ENCODE measurements at regions not wholly inside any gene's neighbourhood (a gene's known extent, or its start where the extent isn't known, plus 50 kb on each side); places are given as distances from the start of the nearest gene placed in this dataset.

- Histone ChIP-seq H3K4me3 (ENCODE audit: low read depth, low read length) (no peak overlapping the region), H3K27ac (no peak overlapping the region), H3K36me3 (replicated peaks) (no peaks in the 10 kb centered on the region), H3K27me3 (replicated peaks) (no peaks in the 10 kb centered on the region)
- no peak for TF ChIP-seq CTCF (IDR thresholded peaks at IDR 0.05; ENCODE audit: low read depth, low read length, missing control alignments)
- in situ Hi-C loops (cut with HindIII; ENCODE audit: low pct_ligation_motif_present, low sequenced_read_pairs), result no loop called here
- no peak for DNase-seq
Measured at GRCh38 chr2:118350621-118351020, 262.4 kb downstream of the INSIG2 start.

- Histone ChIP-seq H3K27me3 (replicated peaks) (no peaks in the 10 kb centered on the region), H3K27ac (no peak overlapping the region), H3K4me3 (ENCODE audit: low read depth, low read length) (no peak overlapping the region), H3K36me3 (replicated peaks) (no peaks in the 10 kb centered on the region)
- DNase-seq, result no peak
- in situ Hi-C loops (cut with HindIII; ENCODE audit: low pct_ligation_motif_present, low sequenced_read_pairs), result no loop called here
- TF ChIP-seq CTCF (IDR thresholded peaks at IDR 0.05; ENCODE audit: low read depth, low read length, missing control alignments), result no peak
Measured at GRCh38 chr2:118349365-118349764, 261.1 kb downstream of the INSIG2 start.

DNA sequence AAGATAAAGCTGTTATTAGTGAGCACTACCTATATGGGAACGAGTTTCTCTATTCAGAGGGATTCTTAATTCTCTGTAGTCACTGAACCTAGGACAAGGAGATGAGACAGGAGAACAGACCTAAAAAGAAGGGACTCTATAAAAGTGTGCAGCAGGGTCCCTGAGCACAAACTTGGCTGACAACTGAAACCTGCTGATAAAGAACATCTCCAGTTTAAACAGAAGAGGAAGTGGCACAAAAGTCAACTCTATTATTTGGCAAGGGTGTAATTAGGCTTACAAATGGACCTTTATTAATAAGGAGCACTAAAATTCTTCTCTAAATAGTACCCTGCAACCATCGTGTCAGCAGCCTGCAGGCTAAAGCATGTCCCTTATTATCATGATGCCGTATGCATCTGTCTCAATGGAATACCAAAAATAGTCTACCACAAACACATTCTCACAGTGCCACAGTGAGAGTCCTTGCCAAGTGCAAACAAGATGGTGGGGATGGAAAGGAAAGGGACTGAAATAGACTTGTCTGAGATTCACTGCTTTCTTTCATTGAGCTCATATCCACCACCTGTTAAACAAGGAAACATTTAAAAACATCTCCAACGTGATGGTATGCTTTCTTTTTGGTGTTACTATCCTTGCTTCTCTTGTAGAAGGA is 260.2 kb downstream of the INSIG2 start:
- in situ Hi-C loops (cut with HindIII; ENCODE audit: low pct_ligation_motif_present, low sequenced_read_pairs), result no loop called here

DNA sequence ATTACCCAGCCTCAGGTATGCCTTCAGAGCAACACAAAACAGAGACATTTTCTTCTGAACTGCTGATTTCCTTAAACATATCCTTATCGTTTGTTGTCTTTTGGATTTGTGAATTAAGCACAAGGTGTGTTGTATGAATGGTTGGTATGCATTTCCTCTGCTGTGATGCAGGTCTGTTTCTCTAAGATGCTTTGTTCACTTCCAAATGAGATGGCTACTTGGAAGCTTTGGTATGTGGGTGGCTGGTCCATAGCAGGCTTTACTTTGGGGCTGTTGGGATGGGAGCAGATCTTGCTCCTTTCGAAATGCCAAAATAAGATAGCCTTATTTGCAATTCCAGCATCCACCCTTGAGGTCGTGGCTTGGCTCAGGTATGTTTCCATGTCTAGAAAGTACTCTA is 257.2 kb downstream of the INSIG2 start:
- in situ Hi-C loops (cut with HindIII; ENCODE audit: low pct_ligation_motif_present, low sequenced_read_pairs), result no loop called here
- DNase-seq, result no peak
- no peaks in the 10 kb centered on the region for H3K27me3 ChIP-seq (replicated peaks)
- TF ChIP-seq CTCF (IDR thresholded peaks at IDR 0.05; ENCODE audit: low read depth, low read length, missing control alignments), result no peak
- no peak overlapping the region for H3K27ac ChIP-seq
- no peaks in the 10 kb centered on the region for H3K36me3 ChIP-seq (replicated peaks)
- H3K4me3 ChIP-seq (ENCODE audit: low read depth, low read length), result no peak overlapping the region

More for the DNA sequence above, 260.2 kb downstream of the INSIG2 start:
- Histone ChIP-seq H3K4me3 (ENCODE audit: low read depth, low read length) (no peak overlapping the region), H3K27me3 (replicated peaks) (no peaks in the 10 kb centered on the region), H3K36me3 (replicated peaks) (no peaks in the 10 kb centered on the region), H3K27ac (no peak overlapping the region)
- no peak for DNase-seq
- TF ChIP-seq CTCF (IDR thresholded peaks at IDR 0.05; ENCODE audit: low read depth, low read length, missing control alignments), result no peak

DNA sequence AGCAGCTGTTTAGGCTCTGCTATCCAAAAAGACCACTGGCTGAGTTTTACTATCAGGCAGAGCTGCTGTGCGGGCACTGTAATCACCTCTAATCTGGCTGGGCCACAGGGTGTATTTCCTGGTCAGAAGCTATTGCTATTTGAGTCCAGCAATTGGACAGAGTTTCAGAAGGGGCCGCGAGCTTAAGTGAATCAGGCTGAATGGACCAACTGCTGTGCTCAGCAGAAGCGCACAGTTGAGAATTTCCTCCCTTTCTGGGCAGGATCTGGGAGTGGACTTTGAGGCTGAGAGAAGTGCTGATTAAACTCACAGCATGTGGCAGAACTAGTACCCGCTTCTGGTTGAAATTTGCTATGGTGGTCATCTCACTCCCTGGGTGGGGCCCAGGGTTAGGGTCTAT is 251.8 kb downstream of the INSIG2 start:
- no peak overlapping the region for H3K4me3 ChIP-seq (ENCODE audit: low read depth, low read length)
- DNase-seq, result no peak
- H3K36me3 ChIP-seq (replicated peaks), result no peaks in the 10 kb centered on the region
- no peaks in the 10 kb centered on the region for H3K27me3 ChIP-seq (replicated peaks)
- in situ Hi-C loops (cut with HindIII; ENCODE audit: low pct_ligation_motif_present, low sequenced_read_pairs), result no loop called here
- H3K27ac ChIP-seq, result no peak overlapping the region
- TF ChIP-seq CTCF (IDR thresholded peaks at IDR 0.05; ENCODE audit: low read depth, low read length, missing control alignments), result no peak

GRCh38 chr2:118339386-118339785 is 251.1 kb downstream of the INSIG2 start:
- Histone ChIP-seq H3K27ac (no peak overlapping the region), H3K36me3 (replicated peaks) (no peaks in the 10 kb centered on the region), H3K4me3 (ENCODE audit: low read depth, low read length) (no peak overlapping the region), H3K27me3 (replicated peaks) (no peaks in the 10 kb centered on the region)
- DNase-seq, result no peak
- in situ Hi-C loops (cut with HindIII; ENCODE audit: low pct_ligation_motif_present, low sequenced_read_pairs), result no loop called here
- no peak for TF ChIP-seq CTCF (IDR thresholded peaks at IDR 0.05; ENCODE audit: low read depth, low read length, missing control alignments)
